CD4-positive, alpha-beta memory T cell (primary cell): ENCODE measurements at regions not wholly inside any gene's neighbourhood (a gene's known extent, or its start where the extent isn't known, plus 50 kb on each side); places are given as distances from the start of the nearest gene placed in this dataset.

Experiments
- CTCF ChIA-PET: fragments of 350-600 bp; sonication (Branson Sonifier 250); formaldehyde crosslinking; loops from one replicate; lab custom pipeline; 2021; ENCODE audit warnings: inconsistent platforms; ENCODE audit not compliant: partially characterized antibody; lab: Charles Lee
- POLR2A ChIA-PET: fragments of 350-600 bp; sonication (Branson Sonifier 250); formaldehyde crosslinking; loops from one replicate; lab custom pipeline; 2021; ENCODE audit not compliant: partially characterized antibody; lab: Charles Lee
- DNase-seq, 5 donors: peaks; one replicate each; pipeline versions ENCODE4 v3.0.0 to v3.0.0-alpha.2; 2020 to 2022; ENCODE audit warnings: mixed read lengths in 1 of 5
- H3K27ac ChIP-seq: one replicate; pipeline ENCODE4 v1.7.0; 2013; ENCODE audit warnings: low read depth, low read length
- H3K27me3 ChIP-seq: 2 replicates; pipeline ENCODE4 v1.7.0; 2013; ENCODE audit warnings: mild to moderate bottlenecking, low read length, moderate library complexity; ENCODE audit not compliant: insufficient read depth
- H3K36me3 ChIP-seq: 2 replicates; pipeline ENCODE4 v1.7.0; 2013; ENCODE audit warnings: mild to moderate bottlenecking, low read length, moderate library complexity; ENCODE audit not compliant: insufficient read depth
- H3K4me1 ChIP-seq: 2 replicates; pipeline ENCODE4 v1.7.0; 2013; ENCODE audit warnings: mild to moderate bottlenecking, low read length, moderate library complexity; ENCODE audit not compliant: insufficient read depth
- H3K4me3 ChIP-seq, 2 donors: one replicate each; pipeline ENCODE4 v1.7.0; 2013; ENCODE audit warnings: low read length in 2 of 2, mild to moderate bottlenecking in 1 of 2
- H3K9me3 ChIP-seq, 2 donors: one replicate each; pipeline ENCODE4 v1.7.0; 2013; ENCODE audit warnings: low read length in 2 of 2, control low read depth in 1 of 2; ENCODE audit not compliant: control insufficient read depth in 1 of 2
- H3K27ac Mint-ChIP-seq, 7 donors: one replicate each; pipeline ENCODE4 v1.8.0; 2020 to 2021; ENCODE audit warnings: mixed read lengths in 7 of 7, mild to moderate bottlenecking in 6 of 7, inconsistent platforms in 3 of 7, moderate library complexity in 3 of 7
- H3K27me3 Mint-ChIP-seq, 2 donors: one replicate each; pipeline ENCODE4 v1.8.0; 2020 to 2021; ENCODE audit warnings: mixed read lengths in 2 of 2
- H3K36me3 Mint-ChIP-seq, 2 donors: one replicate each; pipeline ENCODE4 v1.8.0; 2020 to 2021; ENCODE audit warnings: mixed read lengths in 2 of 2, inconsistent platforms in 1 of 2, mild to moderate bottlenecking in 1 of 2
- H3K4me1 Mint-ChIP-seq, 4 donors: one replicate each; pipeline ENCODE4 v1.8.0; 2020 to 2021; ENCODE audit warnings: mixed read lengths in 4 of 4, mild to moderate bottlenecking in 1 of 4
- H3K4me3 Mint-ChIP-seq, 8 donors: one replicate each; pipeline ENCODE4 v1.8.0; 2020 to 2021; ENCODE audit warnings: mixed read lengths in 8 of 8, mild to moderate bottlenecking in 7 of 8, moderate library complexity in 6 of 8, inconsistent platforms in 3 of 8
- H3K9me3 Mint-ChIP-seq, 8 donors: one replicate each; pipeline ENCODE4 v1.8.0; 2020 to 2021; ENCODE audit warnings: mixed read lengths in 8 of 8, mild to moderate bottlenecking in 5 of 8, inconsistent platforms in 3 of 8, moderate library complexity in 1 of 8
- intact Hi-C: fragments of 100-400 bp; cut with micrococcal nuclease; formaldehyde crosslinking; loops from one replicate; pipeline ENCODE4 v1.15.1; 2023

DNA sequence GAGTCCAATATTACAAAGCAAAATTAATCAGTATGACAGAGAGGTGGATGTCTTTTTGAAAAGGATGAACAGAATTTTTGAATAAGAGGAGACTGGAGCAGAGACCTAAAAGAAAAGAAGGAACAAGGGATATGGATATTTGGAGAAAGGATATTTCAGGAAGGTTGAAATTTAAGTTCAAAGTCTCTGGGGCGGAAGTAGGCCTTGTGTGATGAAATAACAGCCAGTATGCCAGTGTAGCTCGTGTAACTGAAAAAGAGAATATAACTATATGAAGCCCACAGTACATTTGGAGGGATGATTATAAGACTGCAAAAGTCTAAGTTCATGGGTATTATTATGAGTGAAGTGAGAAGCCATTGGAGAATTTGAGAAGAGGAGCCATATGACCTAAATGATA, 766.7 kb downstream of the GBE1 start:
- H3K4me1 Mint-ChIP-seq = no peaks in the 10 kb centered on the region
- intact Hi-C loops = no loop called here
- H3K4me3 Mint-ChIP-seq = no peak overlapping the region
- Histone ChIP-seq H3K36me3 (no peaks in the 10 kb centered on the region), H3K27ac (no peak overlapping the region), H3K4me3 (no peak overlapping the region), H3K4me1 (no peaks in the 10 kb centered on the region), H3K9me3 (no peaks in the 10 kb centered on the region), H3K27me3 (no peaks in the 10 kb centered on the region)
- no peaks in the 10 kb centered on the region for H3K27me3 Mint-ChIP-seq
- peaks cover 0 to 21% (median 9%) of the 10 kb centered on the region in 8 donors for H3K9me3 Mint-ChIP-seq
- ChIA-PET POLR2A (no interaction called here), CTCF (no interaction called here)
- H3K36me3 Mint-ChIP-seq = no peaks in the 10 kb centered on the region
- no peak for DNase-seq
- H3K27ac Mint-ChIP-seq = no peak overlapping the region

DNA sequence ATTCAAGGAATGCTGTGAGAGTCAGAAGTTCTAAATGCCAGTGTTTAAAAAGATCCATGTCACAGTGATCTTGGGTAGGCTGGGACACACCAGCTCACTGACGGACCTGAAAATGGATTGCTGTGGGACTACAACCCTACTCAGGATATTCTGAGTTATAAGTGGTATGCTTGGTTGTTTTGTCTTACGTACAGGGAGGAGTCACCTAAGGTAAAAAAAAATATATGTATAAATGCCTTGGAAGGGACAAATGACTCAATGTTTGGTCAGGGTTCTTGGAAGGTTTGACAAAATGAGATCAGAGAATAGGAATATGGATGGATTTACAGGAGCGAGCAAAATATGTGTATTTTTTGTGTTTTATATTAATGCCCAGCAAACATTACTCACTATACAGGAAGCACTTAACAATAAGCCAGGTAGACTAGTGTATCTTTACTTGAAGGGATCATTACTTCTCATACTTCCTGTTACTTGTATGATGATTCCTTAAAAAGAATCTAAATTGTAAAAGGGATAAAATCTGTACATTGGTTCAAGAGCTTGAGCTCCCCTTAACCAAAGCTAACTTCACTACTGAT, 767.3 kb downstream of the GBE1 start:
- no peaks in the 10 kb centered on the region for H3K9me3 ChIP-seq
- DNase-seq = no peak
- CTCF ChIA-PET = no interaction called here
- H3K27ac ChIP-seq = no peak overlapping the region
- no peak overlapping the region for H3K4me3 ChIP-seq
- POLR2A ChIA-PET = no interaction called here
- intact Hi-C loops = no loop called here
- no peaks in the 10 kb centered on the region for H3K4me1 Mint-ChIP-seq
- H3K4me3 Mint-ChIP-seq = no peak overlapping the region
- peaks cover 0 to 21% (median 9%) of the 10 kb centered on the region in 8 donors for H3K9me3 Mint-ChIP-seq
- H3K4me1 ChIP-seq = no peaks in the 10 kb centered on the region
- no peaks in the 10 kb centered on the region for H3K27me3 ChIP-seq
- no peaks in the 10 kb centered on the region for H3K36me3 ChIP-seq
- no peaks in the 10 kb centered on the region for H3K36me3 Mint-ChIP-seq
- no peak overlapping the region for H3K27ac Mint-ChIP-seq
- no peaks in the 10 kb centered on the region for H3K27me3 Mint-ChIP-seq

DNA sequence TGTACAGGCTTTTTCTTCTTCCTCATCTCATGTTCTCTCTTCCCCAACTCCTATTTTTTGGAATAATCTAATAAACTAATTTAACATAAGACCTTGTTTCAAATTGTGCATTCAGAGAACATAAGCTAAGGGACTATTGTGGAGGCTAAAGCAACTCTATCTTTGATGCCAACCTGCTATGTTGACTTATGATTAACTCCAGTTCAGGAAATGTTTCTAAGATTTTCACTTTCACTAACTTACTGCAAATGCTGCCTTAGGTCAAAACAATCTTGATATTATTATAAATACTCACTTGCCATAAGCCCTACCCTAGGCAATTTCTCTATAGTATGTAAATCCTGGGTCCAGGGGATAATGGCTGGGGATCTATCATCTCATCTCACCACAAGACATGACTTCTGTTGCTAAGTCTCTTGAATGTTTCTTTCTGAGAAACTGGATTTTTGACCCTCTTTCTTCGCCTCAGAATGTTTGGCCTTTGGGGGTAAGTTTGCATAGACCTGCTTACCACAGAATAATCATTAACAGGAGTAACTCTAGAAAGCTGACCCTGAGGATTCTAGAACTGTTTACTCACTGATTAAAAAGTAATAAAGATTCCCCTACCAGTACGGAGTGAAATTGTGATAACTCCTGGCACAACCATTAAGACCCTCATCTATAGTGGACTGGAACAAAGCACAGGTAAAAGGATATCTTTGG, 768.1 kb downstream of the GBE1 start:
- CTCF ChIA-PET = no interaction called here
- POLR2A ChIA-PET = no interaction called here
- Histone ChIP-seq H3K36me3 (no peaks in the 10 kb centered on the region), H3K4me1 (no peaks in the 10 kb centered on the region), H3K9me3 (no peaks in the 10 kb centered on the region), H3K27me3 (no peaks in the 10 kb centered on the region), H3K27ac (no peak overlapping the region), H3K4me3 (no peak overlapping the region)
- Mint-ChIP-seq H3K27ac (no peak overlapping the region), H3K4me3 (no peak overlapping the region), H3K36me3 (no peaks in the 10 kb centered on the region), H3K27me3 (no peaks in the 10 kb centered on the region), H3K9me3 (peaks cover 0 to 25% (median 7%) of the 10 kb centered on the region in 8 donors), H3K4me1 (no peaks in the 10 kb centered on the region)
- no peak for DNase-seq
- intact Hi-C loops = no loop called here

DNA sequence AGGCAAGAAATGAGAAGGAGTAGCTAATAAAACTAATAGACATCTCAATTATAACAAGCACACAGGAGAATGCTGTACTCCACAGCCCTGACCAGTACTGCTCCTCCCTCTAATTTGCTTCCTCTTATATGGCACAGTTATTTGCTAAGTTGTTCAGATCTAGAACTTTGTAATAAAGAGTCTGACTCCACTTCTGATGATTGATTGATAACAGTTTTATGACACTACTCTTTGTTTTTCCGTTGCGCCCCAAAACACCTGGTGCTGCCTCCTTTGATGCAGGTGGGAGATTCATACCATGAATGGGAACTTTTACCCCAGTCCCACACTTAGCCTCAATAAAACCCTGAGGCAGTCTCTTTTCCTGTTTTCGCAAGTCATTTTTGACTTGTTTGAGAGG, 777.7 kb downstream of the GBE1 start:
- ChIA-PET CTCF (no interaction called here), POLR2A (no interaction called here)
- intact Hi-C loops = no loop called here
- no peak for DNase-seq
- Histone ChIP-seq H3K4me1 (no peaks in the 10 kb centered on the region), H3K27ac (no peak overlapping the region), H3K4me3 (no peak overlapping the region), H3K36me3 (no peaks in the 10 kb centered on the region), H3K9me3 (no peaks in the 10 kb centered on the region), H3K27me3 (no peaks in the 10 kb centered on the region)
- H3K27me3 Mint-ChIP-seq = no peaks in the 10 kb centered on the region
- H3K4me3 Mint-ChIP-seq = no peak overlapping the region
- H3K4me1 Mint-ChIP-seq = no peaks in the 10 kb centered on the region
- H3K36me3 Mint-ChIP-seq = no peaks in the 10 kb centered on the region
- H3K27ac Mint-ChIP-seq = no peak overlapping the region
- H3K9me3 Mint-ChIP-seq = peaks cover 12 to 27% (median 17%) of the 10 kb centered on the region in 8 donors

DNA sequence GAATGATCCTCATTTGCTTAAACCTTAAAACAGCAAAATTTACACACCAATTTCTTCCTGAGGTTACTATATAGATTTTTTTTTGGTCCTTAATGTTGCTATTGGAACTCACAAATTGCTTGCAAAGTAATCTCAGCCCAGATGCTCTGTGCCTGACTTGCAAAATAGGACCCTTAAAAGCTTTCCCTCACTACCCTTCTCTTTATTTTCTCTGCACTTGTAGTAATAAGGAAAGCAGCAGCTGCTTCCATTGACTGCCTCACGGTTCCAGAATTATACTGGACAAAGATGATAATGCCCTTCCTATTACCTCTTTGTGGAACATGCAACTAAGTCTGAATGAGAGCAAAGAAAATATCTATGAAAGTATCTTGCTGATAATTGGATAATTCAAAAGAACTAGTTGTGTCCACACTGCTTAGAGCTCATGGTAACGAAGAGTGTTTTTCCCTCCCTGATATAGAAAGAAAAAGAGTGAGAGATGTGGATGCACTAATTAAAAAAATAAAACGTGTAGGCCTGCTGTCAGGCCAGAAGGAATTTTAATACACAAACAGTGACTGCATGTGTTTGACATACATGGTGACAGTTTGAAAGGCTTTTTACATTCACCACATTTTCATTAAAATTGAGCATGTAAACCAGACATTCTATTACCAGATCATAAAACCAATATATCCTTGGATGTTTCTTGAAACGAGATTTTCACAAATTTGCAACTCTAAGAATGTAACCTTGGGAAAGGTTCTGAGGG, 783.1 kb downstream of the GBE1 start:
- peaks cover 3 to 19% (median 8%) of the 10 kb centered on the region in 8 donors for H3K9me3 Mint-ChIP-seq
- H3K27me3 Mint-ChIP-seq = no peaks in the 10 kb centered on the region
- ChIA-PET POLR2A (no interaction called here), CTCF (no interaction called here)
- no peak overlapping the region for H3K4me3 ChIP-seq
- no peaks in the 10 kb centered on the region for H3K36me3 ChIP-seq
- intact Hi-C loops = no loop called here
- no peaks in the 10 kb centered on the region for H3K36me3 Mint-ChIP-seq
- no peaks in the 10 kb centered on the region for H3K4me1 Mint-ChIP-seq
- H3K4me1 ChIP-seq = no peaks in the 10 kb centered on the region
- no peak for DNase-seq
- no peaks in the 10 kb centered on the region for H3K9me3 ChIP-seq
- no peak overlapping the region for H3K4me3 Mint-ChIP-seq
- H3K27me3 ChIP-seq = no peaks in the 10 kb centered on the region
- no peak overlapping the region for H3K27ac ChIP-seq
- no peak overlapping the region for H3K27ac Mint-ChIP-seq

DNA sequence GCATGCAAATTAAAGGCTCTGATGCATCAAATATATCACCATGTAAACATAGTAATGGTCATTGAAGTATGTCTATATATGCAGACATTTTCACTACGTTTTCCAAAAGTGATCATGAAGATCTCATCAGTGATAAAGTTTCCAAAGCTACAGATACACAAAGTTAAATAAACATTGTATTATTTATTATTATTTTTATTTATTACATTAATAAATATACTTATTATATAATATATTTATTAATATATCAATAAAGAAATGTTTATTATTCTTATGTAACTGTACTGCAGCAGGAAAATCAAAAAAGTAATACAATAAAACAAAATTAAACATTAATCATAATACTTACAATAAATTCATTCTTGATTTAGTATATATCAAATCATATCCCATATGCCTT, 791.2 kb downstream of the GBE1 start:
- H3K9me3 Mint-ChIP-seq = peaks cover 2 to 15% (median 6%) of the 10 kb centered on the region in 8 donors
- H3K27me3 Mint-ChIP-seq = no peaks in the 10 kb centered on the region
- CTCF ChIA-PET = no interaction called here
- no peak overlapping the region for H3K4me3 Mint-ChIP-seq
- H3K9me3 ChIP-seq = no peaks in the 10 kb centered on the region
- no peaks in the 10 kb centered on the region for H3K36me3 ChIP-seq
- H3K27ac Mint-ChIP-seq = no peak overlapping the region
- no peaks in the 10 kb centered on the region for H3K4me1 ChIP-seq
- no peaks in the 10 kb centered on the region for H3K27me3 ChIP-seq
- POLR2A ChIA-PET = no interaction called here
- no peak overlapping the region for H3K4me3 ChIP-seq
- no peaks in the 10 kb centered on the region for H3K4me1 Mint-ChIP-seq
- intact Hi-C loops = no loop called here
- no peaks in the 10 kb centered on the region for H3K36me3 Mint-ChIP-seq
- no peak overlapping the region for H3K27ac ChIP-seq
- DNase-seq = no peak

DNA sequence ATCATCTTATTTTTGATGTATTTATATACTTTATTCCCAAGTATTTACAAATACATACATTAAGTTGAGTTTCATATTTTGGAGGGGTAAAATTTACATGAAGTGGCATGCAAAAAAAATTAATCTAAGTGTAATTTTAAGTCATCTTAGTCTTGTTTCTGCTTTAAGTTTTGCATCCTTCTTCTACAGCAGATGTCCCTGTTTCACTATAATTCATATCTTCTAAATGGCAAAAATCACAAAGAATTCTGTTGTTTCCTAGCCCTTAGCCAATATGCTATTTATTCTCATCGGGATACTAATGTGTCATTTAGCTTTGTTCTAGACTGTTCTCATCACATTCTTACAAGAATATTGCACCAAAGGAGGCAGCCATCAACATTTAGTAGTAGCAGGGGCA, 831.9 kb downstream of the GBE1 start:
- H3K9me3 ChIP-seq = no peaks in the 10 kb centered on the region
- ChIA-PET POLR2A (no interaction called here), CTCF (no interaction called here)
- H3K36me3 ChIP-seq = no peaks in the 10 kb centered on the region
- H3K9me3 Mint-ChIP-seq = peaks cover 3 to 32% (median 17%) of the 10 kb centered on the region in 8 donors
- no peaks in the 10 kb centered on the region for H3K4me1 Mint-ChIP-seq
- no peaks in the 10 kb centered on the region for H3K27me3 Mint-ChIP-seq
- no peaks in the 10 kb centered on the region for H3K36me3 Mint-ChIP-seq
- H3K4me1 ChIP-seq = no peaks in the 10 kb centered on the region
- no peaks in the 10 kb centered on the region for H3K27me3 ChIP-seq
- no peak overlapping the region for H3K27ac ChIP-seq
- H3K27ac Mint-ChIP-seq = no peak overlapping the region
- no peak overlapping the region for H3K4me3 ChIP-seq
- intact Hi-C loops = no loop called here
- no peak overlapping the region for H3K4me3 Mint-ChIP-seq
- DNase-seq = no peak
